Adrenal gland (tissue), 9 donors: ENCODE measurements at regions not wholly inside any gene's neighbourhood (a gene's known extent, or its start where the extent isn't known, plus 50 kb on each side); places are given as distances from the start of the nearest gene placed in this dataset.
A peak's percentile ranks its signal among the peaks of the same experiment; 100 is the strongest.

Source experiments
- DNase-seq, 7 donors: peaks; one replicate each; pipeline ENCODE4 v3.0.0-alpha.2; 2019 to 2020
- H3K27ac ChIP-seq, 5 donors: fragments of 200-600 bp; sonication (generic) in 4 of 5; 1 replicate in 3 of 5; 2 replicates in 2 of 5; pipeline versions ENCODE4 v1.5.1 to v1.8.0; 2016 to 2020; ENCODE audit warnings: mild to moderate bottlenecking in 1 of 5
- H3K27me3 ChIP-seq: fragments of 200-600 bp; 2 replicates; pipeline ENCODE4 v1.8.0; 2021
- H3K36me3 ChIP-seq, 2 donors: fragments of 200-600 bp; replicated peaks in 1 of 2; 1 replicate in 1 of 2; 2 replicates in 1 of 2; pipeline versions ENCODE4 v1.5.1 to v1.8.0; 2018 to 2022
- H3K4me1 ChIP-seq, 2 donors: fragments of 200-600 bp; replicated peaks in 1 of 2; 1 replicate in 1 of 2; 2 replicates in 1 of 2; pipeline versions ENCODE4 v1.5.1 to v1.8.0; 2018 to 2021
- H3K4me3 ChIP-seq, 4 donors: fragments of 200-600 bp; sonication (generic) in 3 of 4; one replicate each; pipeline ENCODE4 v1.5.1; 2016 to 2018
- H3K9me3 ChIP-seq, 3 donors: fragments of 200-600 bp; sonication (generic) in 1 of 3; replicated peaks in 1 of 3; 1 replicate in 2 of 3; 2 replicates in 1 of 3; pipeline versions ENCODE4 v1.5.1 to v1.8.0; 2016 to 2021
- POLR2A ChIP-seq, 2 donors: fragments of 450-650 bp; IDR thresholded peaks; one replicate each; pipeline ENCODE4 v1.6.1; 2017; ENCODE audit warnings: antibody characterized with exemption in 2 of 2, mild to moderate bottlenecking in 2 of 2, moderate library complexity in 1 of 2
- WGBS, 4 donors: extraction: QIAGEN DNeasy Blood & Tissue Kit in 2 of 4; methylation state at CpG; one replicate each; pipeline versions ENCODE4 v1.1.5 to v1.1.7; 2013 to 2017; 5-methylcytosine and 5-hydroxymethylcytosine counted together
- intact Hi-C, 2 donors: fragments of 100-400 bp; cut with DNase I; formaldehyde crosslinking; loops; one replicate each; pipeline versions ENCODE4 v1.14.1 to v1.15.0; 2022 to 2023
- TF ChIP-seq, protein P1 (sequence below), 6 experiments: fragments of 450-650 bp in 4 of 6; fragments of 200-600 bp in 2 of 6; sonication (generic) in 1 of 6; IDR thresholded peaks; 1 replicate in 5 of 6; 2 replicates in 1 of 6; pipeline versions ENCODE4 v1.5.1 to v1.8.0; 2016 to 2021; ENCODE audit warnings: antibody characterized with exemption in 6 of 6, mild to moderate bottlenecking in 2 of 6, moderate library complexity in 1 of 6
- donor health status: healthy with polysubstance abuse.
- donor health status: Bipolar disorder and iron deficiency.
- donor health status: DM: yes; HTN: yes; CAD: no.
- donor health status: DM: no; HTN: no; CAD: no.
- donor health status: DM: no; HTN: no; CAD: no.

DNA sequence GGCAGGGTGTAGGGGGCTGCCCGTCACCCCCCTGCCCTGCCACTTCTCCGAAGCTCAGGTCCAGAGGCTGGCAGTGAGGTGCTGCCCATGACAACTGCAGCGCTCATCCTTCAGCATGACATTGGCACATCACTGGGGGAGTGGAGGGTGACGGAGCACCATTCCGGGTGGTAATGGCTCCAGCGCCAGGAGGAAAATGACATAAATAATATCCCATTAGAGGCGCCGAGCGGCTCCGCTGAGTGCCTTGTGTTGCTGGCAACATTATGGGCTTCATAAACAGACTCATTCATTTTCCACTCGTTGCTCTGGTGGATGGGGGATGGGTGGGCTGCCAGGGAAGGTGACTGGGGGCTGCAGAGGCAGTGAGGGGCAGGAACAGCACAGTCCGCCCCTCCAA, 56.9 kb upstream of the CTNNBL1 start:
- DNase-seq = no peak
- no peaks in the 10 kb centered on the region for H3K27me3 ChIP-seq
- H3K4me3 ChIP-seq = no peak overlapping the region
- H3K4me1 ChIP-seq = no peaks in the 10 kb centered on the region
- peaks cover 0 to 8% (median 0%) of the 10 kb centered on the region in 3 donors for H3K9me3 ChIP-seq
- H3K36me3 ChIP-seq = no peaks in the 10 kb centered on the region
- intact Hi-C loops = no loop called here
- WGBS, 4 donors = 63 to 80% (median 72%) methylated on average over 8 to 12 of the region's 12 CpGs
- H3K27ac ChIP-seq = no peak overlapping the region
- TF ChIP-seq, protein P1, sequence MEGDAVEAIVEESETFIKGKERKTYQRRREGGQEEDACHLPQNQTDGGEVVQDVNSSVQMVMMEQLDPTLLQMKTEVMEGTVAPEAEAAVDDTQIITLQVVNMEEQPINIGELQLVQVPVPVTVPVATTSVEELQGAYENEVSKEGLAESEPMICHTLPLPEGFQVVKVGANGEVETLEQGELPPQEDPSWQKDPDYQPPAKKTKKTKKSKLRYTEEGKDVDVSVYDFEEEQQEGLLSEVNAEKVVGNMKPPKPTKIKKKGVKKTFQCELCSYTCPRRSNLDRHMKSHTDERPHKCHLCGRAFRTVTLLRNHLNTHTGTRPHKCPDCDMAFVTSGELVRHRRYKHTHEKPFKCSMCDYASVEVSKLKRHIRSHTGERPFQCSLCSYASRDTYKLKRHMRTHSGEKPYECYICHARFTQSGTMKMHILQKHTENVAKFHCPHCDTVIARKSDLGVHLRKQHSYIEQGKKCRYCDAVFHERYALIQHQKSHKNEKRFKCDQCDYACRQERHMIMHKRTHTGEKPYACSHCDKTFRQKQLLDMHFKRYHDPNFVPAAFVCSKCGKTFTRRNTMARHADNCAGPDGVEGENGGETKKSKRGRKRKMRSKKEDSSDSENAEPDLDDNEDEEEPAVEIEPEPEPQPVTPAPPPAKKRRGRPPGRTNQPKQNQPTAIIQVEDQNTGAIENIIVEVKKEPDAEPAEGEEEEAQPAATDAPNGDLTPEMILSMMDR (IDR thresholded peaks at IDR 0.05) = no peak
- no peak for TF ChIP-seq POLR2A (IDR thresholded peaks at IDR 0.05)

DNA sequence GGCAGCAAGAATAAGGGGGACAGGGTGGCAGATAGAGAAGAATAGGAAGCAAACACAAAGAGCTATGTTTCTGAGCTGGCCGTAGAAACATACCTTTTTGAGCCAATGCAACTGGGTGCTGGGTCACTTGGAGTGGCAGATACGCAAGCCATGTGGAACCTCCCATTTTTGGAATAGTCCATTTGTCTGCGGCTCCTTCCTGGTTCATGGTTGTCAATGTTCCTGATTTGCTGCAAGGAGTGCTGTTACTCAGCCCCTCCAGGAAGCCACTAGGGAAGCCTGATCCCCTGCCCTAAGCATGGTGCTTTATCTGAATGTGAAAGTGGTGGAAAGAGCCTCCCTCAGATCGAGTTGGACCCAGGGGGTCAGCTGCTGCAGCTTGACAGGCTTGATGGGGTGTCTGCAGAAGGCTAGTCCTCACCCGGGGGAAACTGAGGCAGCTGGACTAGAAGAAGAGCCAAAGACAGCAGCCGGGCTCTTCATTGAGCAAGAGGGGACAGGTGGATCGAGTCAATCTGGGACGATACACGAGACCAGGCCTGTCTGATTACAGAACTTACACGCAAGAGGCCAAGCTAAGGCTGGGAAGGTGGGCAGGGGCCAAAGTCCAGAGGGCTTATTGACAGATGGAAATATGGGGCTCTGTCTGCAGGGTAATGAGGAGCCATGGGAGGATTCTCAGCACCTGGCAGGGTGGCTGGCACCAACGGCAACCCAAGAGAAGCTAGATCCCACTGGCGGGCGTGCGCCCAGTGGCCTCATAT, 57.4 kb upstream of the CTNNBL1 start:
- TF ChIP-seq POLR2A (IDR thresholded peaks at IDR 0.05) = no peak
- TF ChIP-seq, protein P1 (IDR thresholded peaks at IDR 0.05) = no peak
- Histone ChIP-seq H3K4me1 (no peaks in the 10 kb centered on the region), H3K27me3 (no peaks in the 10 kb centered on the region), H3K27ac (no peak overlapping the region), H3K4me3 (no peak overlapping the region), H3K36me3 (no peaks in the 10 kb centered on the region), H3K9me3 (peaks cover 0 to 8% (median 0%) of the 10 kb centered on the region in 3 donors)
- 70 to 78% (median 76%) methylated on average over 13 to 14 of the region's 14 CpGs for WGBS, 4 donors
- no peak for DNase-seq
- intact Hi-C loops = no loop called here

DNA sequence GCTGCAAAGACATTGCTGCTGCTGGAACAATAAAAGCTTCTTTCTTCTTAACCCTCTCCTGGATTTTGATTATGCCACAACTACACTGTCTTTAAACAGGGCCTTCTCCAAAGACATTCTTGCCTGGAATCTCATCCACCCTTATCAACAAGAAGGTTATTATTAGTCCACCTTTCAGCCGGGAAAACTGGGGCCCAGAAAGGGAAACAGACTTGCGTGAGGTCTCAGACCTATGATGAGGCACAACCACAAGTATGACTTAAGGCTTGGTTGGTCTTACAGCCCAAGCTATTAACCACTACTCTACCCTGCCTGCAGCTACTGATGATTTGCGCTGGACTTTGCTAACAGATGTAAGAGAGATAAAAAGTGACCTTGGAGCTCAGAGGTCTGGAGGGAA, 62.8 kb upstream of the CTNNBL1 start:
- Histone ChIP-seq H3K36me3 (no peaks in the 10 kb centered on the region), H3K27me3 (no peaks in the 10 kb centered on the region)
- intact Hi-C loops = no loop called here

DNA sequence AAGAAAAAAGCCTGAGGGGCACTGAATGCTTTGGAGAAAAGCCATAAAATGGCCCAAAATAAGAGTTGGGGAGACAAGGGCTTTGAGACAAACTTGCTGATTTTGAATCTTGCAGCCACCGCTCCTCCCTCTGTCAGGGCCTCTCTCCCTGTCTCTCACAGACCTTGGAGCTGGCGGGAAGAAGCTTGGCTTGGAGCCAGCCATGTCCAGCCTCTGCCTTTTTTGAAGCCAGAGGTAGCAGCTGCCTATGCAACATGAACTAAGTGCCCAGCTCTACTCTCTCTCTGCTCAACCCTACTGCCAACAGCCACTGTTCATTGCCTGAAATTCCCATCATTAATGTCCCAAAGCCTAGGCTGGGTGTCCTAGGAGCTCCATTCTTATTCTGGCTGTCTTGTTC, 63.7 kb upstream of the CTNNBL1 start:
- no peak overlapping the region for H3K27ac ChIP-seq
- H3K9me3 ChIP-seq = peaks cover 0 to 8% (median 0%) of the 10 kb centered on the region in 3 donors
- H3K4me1 ChIP-seq = peaks cover 0 to 5% of the 10 kb centered on the region in 2 donors
- DNase-seq = peak; percentile 22 to 82 (median 46)
- intact Hi-C loops = no loop called here
- no peak for TF ChIP-seq POLR2A (IDR thresholded peaks at IDR 0.05)
- TF ChIP-seq, protein P1 (IDR thresholded peaks at IDR 0.05) = no peak
- WGBS, 4 donors = 18 to 42% (median 29%) methylated on average over 2 of the region's 2 CpGs
- H3K27me3 ChIP-seq = no peaks in the 10 kb centered on the region
- H3K36me3 ChIP-seq = no peaks in the 10 kb centered on the region
- no peak overlapping the region for H3K4me3 ChIP-seq

More for the DNA sequence above, 62.8 kb upstream of the CTNNBL1 start:
- peaks cover 0 to 5% of the 10 kb centered on the region in 2 donors for H3K4me1 ChIP-seq
- 21 to 39% (median 30%) methylated on average over 3 of the region's 3 CpGs for WGBS, 4 donors
- no peak for TF ChIP-seq POLR2A (IDR thresholded peaks at IDR 0.05)
- TF ChIP-seq, protein P1 (IDR thresholded peaks at IDR 0.05) = no peak
- H3K27ac ChIP-seq = no peak overlapping the region
- DNase-seq = no peak
- no peak overlapping the region for H3K4me3 ChIP-seq
- peaks cover 0 to 8% (median 0%) of the 10 kb centered on the region in 3 donors for H3K9me3 ChIP-seq
